ENCODE measurements at regions not wholly inside any gene's neighbourhood (a gene's known extent, or its start where the extent isn't known, plus 50 kb on each side); places are given as distances from the start of the nearest gene placed in this dataset.

DNA sequence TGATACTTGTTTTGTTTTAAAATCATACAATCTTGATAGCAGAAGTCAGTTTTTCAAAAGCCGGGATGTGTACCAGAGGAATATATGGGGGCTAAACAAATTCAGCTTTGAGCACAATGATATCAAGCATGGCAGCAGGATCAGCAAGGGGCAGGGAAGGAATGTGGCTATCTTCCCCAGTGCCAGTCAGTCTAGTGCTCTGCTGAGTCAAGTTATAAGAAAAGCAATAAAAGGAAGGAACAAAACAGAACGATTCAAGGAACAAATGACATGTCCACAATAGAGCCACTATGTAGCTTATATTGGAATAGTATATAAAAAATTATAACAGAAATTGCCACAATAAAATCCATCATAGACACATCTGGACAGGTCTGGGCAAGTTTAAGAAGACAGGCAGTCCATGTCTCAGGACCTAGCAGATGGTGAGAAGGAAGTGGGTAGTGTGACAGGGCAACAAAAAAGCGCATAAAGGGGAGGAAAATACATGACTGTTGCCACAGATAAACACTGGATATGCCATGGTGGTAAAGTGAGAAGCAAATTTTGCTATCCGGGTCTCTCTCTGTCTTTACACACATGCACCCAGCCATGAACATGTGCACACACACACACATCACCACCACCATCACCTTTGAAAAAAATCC lies 518.2 kb upstream of the HTR2C start (continued):
- TF ChIP-seq SAFB2 (CRISPR knock-in tag; IDR thresholded peaks at IDR 0.05; ENCODE audit: borderline replicate concordance, low read depth) (no peak), ARNT (IDR thresholded peaks at IDR 0.05) (no peak)

DNA sequence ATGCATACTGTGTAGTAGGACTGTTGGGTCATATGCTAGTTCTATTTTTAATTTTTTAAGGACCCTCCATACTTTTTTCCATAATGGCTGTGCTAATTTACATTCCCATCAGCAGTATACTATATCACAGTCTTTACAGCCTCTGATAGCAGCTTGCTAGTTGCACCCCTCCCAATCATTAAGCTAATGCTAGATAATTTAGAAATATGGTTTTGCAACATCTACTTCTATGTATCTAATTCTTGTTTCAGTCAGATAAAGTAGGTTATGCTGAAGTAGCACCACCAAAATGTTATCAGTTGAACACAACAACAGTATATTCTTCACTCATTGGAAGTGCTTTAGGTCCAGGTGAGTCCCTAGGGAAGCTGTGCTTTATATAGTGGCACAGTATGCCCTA lies 522.7 kb upstream of the HTR2C start:
- in situ Hi-C loops (cut with HindIII; ENCODE audit: extremely low pct_ligation_motif_present, low pct_unique_long_range_greater_than_20kb): no loop called here
- BruUV-seq (replicated peaks): no TSS peak
- ChIA-PET CTCF (ENCODE audit: low intra/inter-chr PET ratio, low total read pairs) (no interaction called here), POLR2A (no interaction called here)
- FAIRE-seq (no peak), ATAC-seq (no peak), DNase-seq (ENCODE audit: low spot score) (no peak)
- Histone ChIP-seq H4K20me1 (ENCODE audit: insufficient read depth, low read length) (no peaks in the 10 kb centered on the region), H3K9me3 (ENCODE audit: low read length) (no peaks in the 10 kb centered on the region), H3K4me2 (ENCODE audit: low read depth, low read length) (no peak overlapping the region), H3K4me1 (ENCODE audit: insufficient read depth, low read length) (no peaks in the 10 kb centered on the region), H3K9ac (ENCODE audit: insufficient read depth, low read depth, low read length) (no peak overlapping the region), H3K79me2 (ENCODE audit: insufficient read depth, low read length) (no peaks in the 10 kb centered on the region), H3K36me3 (replicated peaks in 1 of 2; ENCODE audit: control insufficient read depth in 1 of 2, insufficient read depth in 2 of 2, low read length in 2 of 2) (no peaks in the 10 kb centered on the region), H2AFZ (ENCODE audit: low read length) (no peak overlapping the region), H3K27ac (ENCODE audit: extremely low read length, insufficient read depth, low read length) (no peak overlapping the region), H3K27me3 (ENCODE audit: control insufficient read depth in 1 of 2, insufficient read depth in 2 of 2, low read length in 2 of 2) (no peaks in the 10 kb centered on the region), H3K4me3 (replicated peaks in 1 of 3; ENCODE audit: insufficient read depth in 1 of 3, low read depth in 2 of 3, low read length in 3 of 3) (no peak overlapping the region)
- intact Hi-C loops (cut with micrococcal nuclease; ENCODE audit: unreplicated experiment): no loop called here
- TF ChIP-seq CENPX (CRISPR knock-in tag; IDR thresholded peaks at IDR 0.05) (no peak), NAIF1 (CRISPR knock-in tag; IDR thresholded peaks at IDR 0.05; ENCODE audit: borderline replicate concordance) (no peak), PITX1 (CRISPR knock-in tag; IDR thresholded peaks at IDR 0.05) (no peak), DNMT3B (CRISPR knock-in tag; conservative IDR thresholded peaks at IDR 0.05) (no peak), THAP11 (CRISPR knock-in tag; IDR thresholded peaks at IDR 0.05) (no peak), TAF15 (IDR thresholded peaks at IDR 0.05; ENCODE audit: low read depth, low read length, poor library complexity, severe bottlenecking) (no peak), ZNF256 (CRISPR knock-in tag; conservative IDR thresholded peaks at IDR 0.05) (no peak)

DNA sequence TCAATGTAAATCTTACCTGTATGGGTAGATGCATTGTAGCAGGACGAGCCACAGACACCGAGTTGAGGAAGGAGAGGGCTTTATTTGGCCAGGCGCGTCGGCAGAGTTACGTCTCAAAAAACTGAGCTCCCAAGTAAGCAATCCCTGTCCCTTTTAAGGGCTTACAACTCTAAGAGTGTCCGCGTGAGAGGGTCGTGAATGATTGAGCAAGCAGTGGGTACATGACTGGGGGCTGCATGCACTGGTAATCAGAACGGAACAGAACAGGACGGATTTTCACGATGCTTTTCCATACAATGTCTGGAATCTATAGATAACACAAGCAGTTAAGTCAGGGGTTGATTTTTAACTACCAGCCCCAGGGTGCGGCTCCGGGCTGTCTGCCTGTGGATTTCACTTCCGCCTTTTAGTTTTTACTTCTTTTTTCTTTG lies 524.9 kb upstream of the HTR2C start:
- no peaks in the 10 kb centered on the region for H4K20me1 ChIP-seq (ENCODE audit: insufficient read depth, low read length)
- intact Hi-C loops (cut with micrococcal nuclease; ENCODE audit: unreplicated experiment): no loop called here
- ATAC-seq (no peak), DNase-seq (ENCODE audit: low spot score) (no peak), FAIRE-seq (no peak)
- in situ Hi-C loops (cut with HindIII; ENCODE audit: extremely low pct_ligation_motif_present, low pct_unique_long_range_greater_than_20kb): no loop called here
- no peaks in the 10 kb centered on the region for H3K79me2 ChIP-seq (ENCODE audit: insufficient read depth, low read length)
- no peaks in the 10 kb centered on the region for H3K27me3 ChIP-seq (ENCODE audit: control insufficient read depth in 1 of 2, insufficient read depth in 2 of 2, low read length in 2 of 2)
- POLR2A ChIA-PET: no interaction called here
- no peak overlapping the region for H3K4me2 ChIP-seq (ENCODE audit: low read depth, low read length)
- no peak overlapping the region for H3K27ac ChIP-seq (ENCODE audit: extremely low read length, insufficient read depth, low read length)
- CTCF ChIA-PET (ENCODE audit: low intra/inter-chr PET ratio, low total read pairs): no interaction called here
- H3K4me1 ChIP-seq (ENCODE audit: insufficient read depth, low read length): no peaks in the 10 kb centered on the region
- H3K9me3 ChIP-seq (ENCODE audit: low read length): no peaks in the 10 kb centered on the region
- H2AFZ ChIP-seq (ENCODE audit: low read length): no peak overlapping the region
- no peaks in the 10 kb centered on the region for H3K36me3 ChIP-seq (replicated peaks in 1 of 2; ENCODE audit: control insufficient read depth in 1 of 2, insufficient read depth in 2 of 2, low read length in 2 of 2)
- H3K9ac ChIP-seq (ENCODE audit: insufficient read depth, low read depth, low read length): no peak overlapping the region
- WGBS (ENCODE audit: low lambda C conversion rate): 4% methylated on average over 3 of the region's 15 CpGs
- no peak overlapping the region for H3K4me3 ChIP-seq (replicated peaks in 1 of 3; ENCODE audit: insufficient read depth in 1 of 3, low read depth in 2 of 3, low read length in 3 of 3)
- BruUV-seq (replicated peaks): no TSS peak
- TF ChIP-seq, protein P1, sequence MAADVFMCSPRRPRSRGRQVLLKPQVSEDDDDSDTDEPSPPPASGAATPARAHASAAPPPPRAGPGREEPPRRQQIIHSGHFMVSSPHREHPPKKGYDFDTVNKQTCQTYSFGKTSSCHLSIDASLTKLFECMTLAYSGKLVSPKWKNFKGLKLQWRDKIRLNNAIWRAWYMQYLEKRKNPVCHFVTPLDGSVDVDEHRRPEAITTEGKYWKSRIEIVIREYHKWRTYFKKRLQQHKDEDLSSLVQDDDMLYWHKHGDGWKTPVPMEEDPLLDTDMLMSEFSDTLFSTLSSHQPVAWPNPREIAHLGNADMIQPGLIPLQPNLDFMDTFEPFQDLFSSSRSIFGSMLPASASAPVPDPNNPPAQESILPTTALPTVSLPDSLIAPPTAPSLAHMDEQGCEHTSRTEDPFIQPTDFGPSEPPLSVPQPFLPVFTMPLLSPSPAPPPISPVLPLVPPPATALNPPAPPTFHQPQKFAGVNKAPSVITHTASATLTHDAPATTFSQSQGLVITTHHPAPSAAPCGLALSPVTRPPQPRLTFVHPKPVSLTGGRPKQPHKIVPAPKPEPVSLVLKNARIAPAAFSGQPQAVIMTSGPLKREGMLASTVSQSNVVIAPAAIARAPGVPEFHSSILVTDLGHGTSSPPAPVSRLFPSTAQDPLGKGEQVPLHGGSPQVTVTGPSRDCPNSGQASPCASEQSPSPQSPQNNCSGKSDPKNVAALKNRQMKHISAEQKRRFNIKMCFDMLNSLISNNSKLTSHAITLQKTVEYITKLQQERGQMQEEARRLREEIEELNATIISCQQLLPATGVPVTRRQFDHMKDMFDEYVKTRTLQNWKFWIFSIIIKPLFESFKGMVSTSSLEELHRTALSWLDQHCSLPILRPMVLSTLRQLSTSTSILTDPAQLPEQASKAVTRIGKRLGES (CRISPR knock-in tag; IDR thresholded peaks at IDR 0.05; ENCODE audit: borderline replicate concordance): no peak
- no peak for TF ChIP-seq AKAP8 (CRISPR knock-in tag; IDR thresholded peaks at IDR 0.05)
- TF ChIP-seq ZNF672 (CRISPR knock-in tag; IDR thresholded peaks at IDR 0.05): no peak
- no peak for TF ChIP-seq ZNF207 (IDR thresholded peaks at IDR 0.05; ENCODE audit: borderline replicate concordance)
- no peak for TF ChIP-seq ISL2 (CRISPR knock-in tag; IDR thresholded peaks at IDR 0.05)
- TF ChIP-seq ZSCAN30 (CRISPR knock-in tag; IDR thresholded peaks at IDR 0.05): no peak
- TF ChIP-seq, protein P2, sequence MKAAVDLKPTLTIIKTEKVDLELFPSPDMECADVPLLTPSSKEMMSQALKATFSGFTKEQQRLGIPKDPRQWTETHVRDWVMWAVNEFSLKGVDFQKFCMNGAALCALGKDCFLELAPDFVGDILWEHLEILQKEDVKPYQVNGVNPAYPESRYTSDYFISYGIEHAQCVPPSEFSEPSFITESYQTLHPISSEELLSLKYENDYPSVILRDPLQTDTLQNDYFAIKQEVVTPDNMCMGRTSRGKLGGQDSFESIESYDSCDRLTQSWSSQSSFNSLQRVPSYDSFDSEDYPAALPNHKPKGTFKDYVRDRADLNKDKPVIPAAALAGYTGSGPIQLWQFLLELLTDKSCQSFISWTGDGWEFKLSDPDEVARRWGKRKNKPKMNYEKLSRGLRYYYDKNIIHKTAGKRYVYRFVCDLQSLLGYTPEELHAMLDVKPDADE (CRISPR knock-in tag; IDR thresholded peaks at IDR 0.05): no peak
